ENCODE measurements at regions not wholly inside any gene's neighbourhood (a gene's known extent, or its start where the extent isn't known, plus 50 kb on each side); places are given as distances from the start of the nearest gene placed in this dataset.

DNA sequence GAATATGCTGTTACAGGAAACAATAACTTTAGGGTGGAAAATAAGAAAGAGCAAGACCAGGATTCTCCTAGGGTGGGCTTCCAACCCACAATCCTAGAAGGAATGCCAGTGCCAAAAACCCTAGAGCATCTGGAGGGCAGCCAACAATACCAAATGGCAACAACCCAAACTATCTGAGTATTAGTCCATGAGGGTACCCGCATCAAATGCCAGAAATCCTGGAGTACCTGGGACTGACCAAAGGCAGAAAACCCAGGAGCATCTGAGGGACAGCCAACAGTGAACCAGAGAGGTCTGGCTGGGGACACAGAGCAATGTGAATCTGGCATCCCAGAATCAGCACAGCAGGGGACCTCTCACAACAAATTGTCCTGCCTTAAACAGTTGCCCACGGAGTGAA lies 126.3 kb downstream of the SCG2 start:
- no peak overlapping the region for H3K27ac Mint-ChIP-seq
- CTCF ChIA-PET = no interaction called here
- H3K27me3 Mint-ChIP-seq (ENCODE audit: low read depth) = peaks cover 2% of the 10 kb centered on the region; the same call in 1 of the 2 replicates
- no peaks in the 10 kb centered on the region for H3K36me3 Mint-ChIP-seq
- TF ChIP-seq, protein P1, sequence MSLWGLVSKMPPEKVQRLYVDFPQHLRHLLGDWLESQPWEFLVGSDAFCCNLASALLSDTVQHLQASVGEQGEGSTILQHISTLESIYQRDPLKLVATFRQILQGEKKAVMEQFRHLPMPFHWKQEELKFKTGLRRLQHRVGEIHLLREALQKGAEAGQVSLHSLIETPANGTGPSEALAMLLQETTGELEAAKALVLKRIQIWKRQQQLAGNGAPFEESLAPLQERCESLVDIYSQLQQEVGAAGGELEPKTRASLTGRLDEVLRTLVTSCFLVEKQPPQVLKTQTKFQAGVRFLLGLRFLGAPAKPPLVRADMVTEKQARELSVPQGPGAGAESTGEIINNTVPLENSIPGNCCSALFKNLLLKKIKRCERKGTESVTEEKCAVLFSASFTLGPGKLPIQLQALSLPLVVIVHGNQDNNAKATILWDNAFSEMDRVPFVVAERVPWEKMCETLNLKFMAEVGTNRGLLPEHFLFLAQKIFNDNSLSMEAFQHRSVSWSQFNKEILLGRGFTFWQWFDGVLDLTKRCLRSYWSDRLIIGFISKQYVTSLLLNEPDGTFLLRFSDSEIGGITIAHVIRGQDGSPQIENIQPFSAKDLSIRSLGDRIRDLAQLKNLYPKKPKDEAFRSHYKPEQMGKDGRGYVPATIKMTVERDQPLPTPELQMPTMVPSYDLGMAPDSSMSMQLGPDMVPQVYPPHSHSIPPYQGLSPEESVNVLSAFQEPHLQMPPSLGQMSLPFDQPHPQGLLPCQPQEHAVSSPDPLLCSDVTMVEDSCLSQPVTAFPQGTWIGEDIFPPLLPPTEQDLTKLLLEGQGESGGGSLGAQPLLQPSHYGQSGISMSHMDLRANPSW (CRISPR knock-in tag; conservative IDR thresholded peaks at IDR 0.05; ENCODE audit: low read depth) = no peak
- no peak for TF ChIP-seq IRF2 (CRISPR knock-in tag; IDR thresholded peaks at IDR 0.05; ENCODE audit: borderline replicate concordance, low read depth)
- no peak for TF ChIP-seq USF2 (CRISPR knock-in tag; IDR thresholded peaks at IDR 0.05)
- TF ChIP-seq, protein P2, sequence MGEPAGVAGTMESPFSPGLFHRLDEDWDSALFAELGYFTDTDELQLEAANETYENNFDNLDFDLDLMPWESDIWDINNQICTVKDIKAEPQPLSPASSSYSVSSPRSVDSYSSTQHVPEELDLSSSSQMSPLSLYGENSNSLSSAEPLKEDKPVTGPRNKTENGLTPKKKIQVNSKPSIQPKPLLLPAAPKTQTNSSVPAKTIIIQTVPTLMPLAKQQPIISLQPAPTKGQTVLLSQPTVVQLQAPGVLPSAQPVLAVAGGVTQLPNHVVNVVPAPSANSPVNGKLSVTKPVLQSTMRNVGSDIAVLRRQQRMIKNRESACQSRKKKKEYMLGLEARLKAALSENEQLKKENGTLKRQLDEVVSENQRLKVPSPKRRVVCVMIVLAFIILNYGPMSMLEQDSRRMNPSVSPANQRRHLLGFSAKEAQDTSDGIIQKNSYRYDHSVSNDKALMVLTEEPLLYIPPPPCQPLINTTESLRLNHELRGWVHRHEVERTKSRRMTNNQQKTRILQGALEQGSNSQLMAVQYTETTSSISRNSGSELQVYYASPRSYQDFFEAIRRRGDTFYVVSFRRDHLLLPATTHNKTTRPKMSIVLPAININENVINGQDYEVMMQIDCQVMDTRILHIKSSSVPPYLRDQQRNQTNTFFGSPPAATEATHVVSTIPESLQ (CRISPR knock-in tag; IDR thresholded peaks at IDR 0.05) = no peak
- no peak for TF ChIP-seq SMAD4 (CRISPR knock-in tag; IDR thresholded peaks at IDR 0.05)
- no peak for TF ChIP-seq SP1 (CRISPR knock-in tag; conservative IDR thresholded peaks at IDR 0.05)
- TF ChIP-seq FOXP4 (CRISPR knock-in tag; IDR thresholded peaks at IDR 0.05) = no peak
- TF ChIP-seq IRF1 (CRISPR knock-in tag; IDR thresholded peaks at IDR 0.05) = no peak
- TF ChIP-seq GRHL2 (CRISPR knock-in tag; IDR thresholded peaks at IDR 0.05; ENCODE audit: insufficient replicate concordance, severe bottlenecking) = no peak
- TF ChIP-seq, protein P3, sequence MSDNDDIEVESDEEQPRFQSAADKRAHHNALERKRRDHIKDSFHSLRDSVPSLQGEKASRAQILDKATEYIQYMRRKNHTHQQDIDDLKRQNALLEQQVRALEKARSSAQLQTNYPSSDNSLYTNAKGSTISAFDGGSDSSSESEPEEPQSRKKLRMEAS (CRISPR knock-in tag; IDR thresholded peaks at IDR 0.05) = no peak
- no peak for TF ChIP-seq NR2C2 (CRISPR knock-in tag; IDR thresholded peaks at IDR 0.05)
- TF ChIP-seq RORB (CRISPR knock-in tag; IDR thresholded peaks at IDR 0.05) = no peak
- TF ChIP-seq ZSCAN18 (CRISPR knock-in tag; IDR thresholded peaks at IDR 0.05) = no peak
- TF ChIP-seq PREB (CRISPR knock-in tag; IDR thresholded peaks at IDR 0.05; ENCODE audit: borderline replicate concordance) = no peak
- no peak for TF ChIP-seq HMGA2 (CRISPR knock-in tag; IDR thresholded peaks at IDR 0.05)
- TF ChIP-seq ETV6 (CRISPR knock-in tag; IDR thresholded peaks at IDR 0.05) = no peak
- TF ChIP-seq NFATC4 (CRISPR knock-in tag; IDR thresholded peaks at IDR 0.05) = no peak
- no peak for TF ChIP-seq OVOL2 (CRISPR knock-in tag; IDR thresholded peaks at IDR 0.05; ENCODE audit: borderline replicate concordance)
- no peak for TF ChIP-seq ELF4 (CRISPR knock-in tag; IDR thresholded peaks at IDR 0.05; ENCODE audit: low read depth)
- no peak for TF ChIP-seq FOXP1 (CRISPR knock-in tag; IDR thresholded peaks at IDR 0.05; ENCODE audit: borderline replicate concordance)
- H3K4me3 Mint-ChIP-seq = no peak overlapping the region
- POLR2A ChIA-PET = no interaction called here
- no peaks in the 10 kb centered on the region; the same call in 1 of the 2 replicates for H3K9me3 Mint-ChIP-seq
- DNase-seq (ENCODE audit: low spot score) (no peak), ATAC-seq (no peak)
- H3K4me1 Mint-ChIP-seq = peaks cover 6% of the 10 kb centered on the region
